Activated naive CD4-positive, alpha-beta T cell treated with anti-CD3 and anti-CD28 coated beads, Interleukin-2, amount 50 U/mL, for 16 hours (primary cell): ENCODE measurements at regions not wholly inside any gene's neighbourhood (a gene's known extent, or its start where the extent isn't known, plus 50 kb on each side); places are given as distances from the start of the nearest gene placed in this dataset.
"Not testable (repeated sequence)": the region's sequence is repeated elsewhere in the genome, so short reads cannot be mapped to it uniquely, and the experiment has no call there.

ENCODE experiments used
- DNase-seq: peaks from one replicate; pipeline ENCODE4 v3.0.0-alpha.2; 2020

DNA sequence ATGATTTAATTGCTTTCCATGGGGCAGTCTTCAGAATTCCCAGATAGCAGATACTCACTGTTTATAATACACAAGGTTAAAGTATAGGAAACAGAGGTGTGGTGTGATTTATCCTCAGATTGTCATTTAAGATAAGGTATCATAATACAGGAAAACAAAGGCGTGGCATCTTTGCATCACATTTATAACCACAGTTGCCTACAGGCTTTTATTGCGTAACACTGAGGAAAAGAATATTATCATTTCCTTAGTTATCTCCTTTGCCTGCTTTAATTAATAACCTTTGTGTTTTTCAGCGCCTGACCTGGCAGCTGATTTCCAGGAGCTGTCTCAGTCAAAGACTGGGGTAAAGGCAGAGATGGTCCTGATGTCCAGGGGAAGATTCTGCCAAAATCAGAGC, 68.8 kb downstream of the SSX7 start:
- DNase-seq = no peak

GRCh38 chrX:52577464-52578173, 60.8 kb upstream of the XAGE1B start:
- no peak for DNase-seq

GRCh38 chrX:52576946-52577345, 60.1 kb upstream of the XAGE1B start:
- DNase-seq = no peak

GRCh38 chrX:52576474-52576873, 59.6 kb upstream of the XAGE1B start:
- DNase-seq = no peak

DNA sequence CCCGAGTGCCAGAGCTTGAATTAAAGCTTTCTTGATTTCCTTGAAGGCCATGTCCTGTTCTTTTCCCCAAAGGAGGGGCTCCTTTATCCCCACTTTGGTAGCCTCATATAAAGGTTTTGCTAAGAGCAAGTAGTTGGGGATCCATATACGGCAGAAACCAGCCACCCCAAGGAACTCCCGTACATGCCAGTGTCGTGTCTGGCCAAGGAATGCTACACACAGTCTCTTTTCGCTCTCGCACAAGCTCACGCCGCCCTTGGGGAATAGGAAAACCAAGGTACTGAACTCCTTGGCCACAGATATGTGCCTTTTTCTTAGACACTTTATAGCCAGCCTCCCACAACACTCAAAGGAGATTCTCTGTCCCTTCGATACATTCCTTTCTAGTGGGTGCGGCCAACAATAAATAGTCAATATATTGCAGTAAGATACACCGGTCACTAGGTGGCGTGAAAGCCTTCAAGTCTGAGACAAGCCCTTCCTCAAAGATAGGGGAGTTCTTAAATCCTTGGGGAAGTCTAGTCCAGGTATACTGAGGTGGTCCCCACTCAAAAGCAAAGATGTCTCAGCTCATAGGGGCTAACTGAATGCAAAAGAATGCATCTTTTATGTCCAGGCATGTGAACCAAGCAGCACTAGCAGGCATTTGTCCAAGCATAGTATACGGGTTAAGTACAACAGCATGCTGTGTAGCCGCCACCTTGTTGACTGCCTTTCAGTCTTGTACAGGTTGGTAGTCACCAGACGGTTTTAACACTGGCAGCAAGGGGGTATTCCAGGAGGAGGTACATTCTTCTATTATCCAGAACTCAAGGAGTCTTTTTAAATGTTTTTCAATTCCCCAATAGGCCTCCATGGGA, 57.8 kb upstream of the XAGE1B start:
- peak; percentile 11 for DNase-seq

DNA sequence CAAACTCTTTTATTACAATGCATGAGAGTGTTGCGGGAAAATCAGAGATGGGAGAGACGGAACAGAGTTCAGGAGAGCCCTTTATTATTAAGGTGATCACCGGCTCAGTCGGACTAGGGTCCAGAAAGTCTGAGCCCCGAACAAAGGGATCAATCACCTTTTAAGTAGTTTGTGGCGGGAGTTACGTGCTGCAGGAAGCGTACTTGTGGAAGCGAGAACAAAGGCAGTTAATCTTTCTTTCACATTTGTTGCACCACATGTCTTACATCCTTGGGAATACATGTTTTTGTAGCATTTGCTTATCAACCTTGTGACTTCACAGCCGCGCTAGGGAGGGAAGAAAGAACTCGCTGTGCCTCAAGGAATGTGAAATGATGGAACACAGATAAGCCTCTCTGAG, 51.3 kb upstream of the XAGE1B start:
- not testable (repeated sequence) for DNase-seq
